ENCODE measurements at regions not wholly inside any gene's neighbourhood (a gene's known extent, or its start where the extent isn't known, plus 50 kb on each side); places are given as distances from the start of the nearest gene placed in this dataset.

- DNase-seq, result no peak
Measured at GRCh38 chr4:124277691-124278090, 434.8 kb downstream of the ANKRD50 start.

- DNase-seq, result no peak
Measured at GRCh38 chr4:124278477-124278876, 434.1 kb downstream of the ANKRD50 start.

DNA sequence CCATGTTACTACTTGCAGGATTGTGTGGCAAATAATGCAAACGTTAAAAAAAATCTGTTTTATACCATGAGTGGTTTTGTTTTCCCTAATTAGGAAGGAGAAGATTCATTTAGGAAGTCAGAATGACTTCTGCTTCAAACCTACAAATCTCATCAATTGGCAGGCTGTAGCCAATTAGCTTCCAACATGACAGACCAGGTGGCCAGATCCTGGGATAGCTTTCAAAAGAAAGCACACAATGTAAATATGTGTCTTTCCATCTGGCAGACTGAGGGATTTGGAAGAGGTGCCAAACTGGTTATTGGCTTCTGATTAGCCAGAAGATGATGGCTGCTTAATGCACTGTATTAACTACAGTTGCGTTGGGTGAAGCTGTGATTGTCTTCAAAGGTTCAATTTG, 432.8 kb downstream of the ANKRD50 start:
- no peak for DNase-seq

- DNase-seq, result no peak
Measured at GRCh38 chr4:124282301-124282898, 430.1 kb downstream of the ANKRD50 start.

- no peak for DNase-seq
Measured at GRCh38 chr4:124288706-124289486, 423.6 kb downstream of the ANKRD50 start.

DNA sequence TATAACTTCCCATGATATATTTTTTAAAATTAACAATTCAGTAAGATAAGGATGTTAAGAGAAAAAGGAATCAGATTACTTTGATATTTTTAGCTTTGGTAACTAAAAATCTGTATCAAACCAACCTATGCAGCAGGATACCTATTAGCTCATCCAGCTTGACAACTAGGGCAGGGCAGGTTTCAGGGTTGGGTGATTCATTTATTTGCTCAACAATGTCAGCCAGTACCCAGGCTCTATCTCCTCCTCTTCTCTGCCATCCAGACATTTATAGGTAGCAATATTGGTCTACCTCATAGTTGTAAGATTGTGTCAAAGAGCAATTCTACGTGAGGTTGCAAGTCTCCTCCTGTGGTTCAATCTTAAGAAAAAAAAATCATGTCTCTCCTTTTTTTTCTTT, 421.9 kb downstream of the ANKRD50 start:
- no peak for DNase-seq

DNA sequence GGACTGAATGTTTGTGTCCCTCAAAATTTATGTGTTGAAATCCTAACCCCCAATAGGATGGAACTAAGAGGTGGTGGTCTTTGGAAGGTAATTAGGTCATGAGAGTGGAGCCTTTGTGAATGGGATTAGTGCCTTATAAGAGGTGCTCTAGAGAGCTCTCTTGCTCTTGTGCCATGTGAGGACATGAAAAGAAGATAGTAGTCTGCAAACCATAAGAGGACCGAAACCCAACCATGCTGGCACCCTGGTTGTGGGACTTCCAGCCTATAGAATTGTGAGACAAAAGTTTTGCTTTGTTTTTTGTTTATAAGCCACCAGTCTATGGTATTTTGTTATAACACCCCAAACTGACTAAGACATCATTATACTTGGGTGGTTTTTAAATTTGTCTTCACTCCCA, 417.1 kb downstream of the ANKRD50 start:
- no peak for DNase-seq

DNA sequence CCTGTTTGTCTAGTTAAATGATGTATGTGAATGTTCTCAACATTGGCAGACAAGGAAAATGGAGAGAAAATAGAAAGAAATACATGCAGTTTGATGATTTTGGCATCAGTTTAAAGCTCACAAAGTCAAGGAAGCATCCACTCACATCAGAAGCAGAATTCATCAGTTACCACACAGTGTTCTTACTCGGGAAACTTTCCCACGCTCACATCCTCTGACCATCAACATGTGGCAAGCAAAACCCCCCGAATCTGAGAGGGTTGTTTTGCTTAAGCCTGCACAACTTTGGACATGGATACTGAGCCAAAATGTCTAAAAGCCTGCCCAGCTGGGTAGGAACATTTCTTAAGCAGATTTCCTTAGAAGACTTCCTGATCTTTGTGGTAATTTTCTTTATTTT, 407.6 kb downstream of the ANKRD50 start:
- no peak for DNase-seq

DNA sequence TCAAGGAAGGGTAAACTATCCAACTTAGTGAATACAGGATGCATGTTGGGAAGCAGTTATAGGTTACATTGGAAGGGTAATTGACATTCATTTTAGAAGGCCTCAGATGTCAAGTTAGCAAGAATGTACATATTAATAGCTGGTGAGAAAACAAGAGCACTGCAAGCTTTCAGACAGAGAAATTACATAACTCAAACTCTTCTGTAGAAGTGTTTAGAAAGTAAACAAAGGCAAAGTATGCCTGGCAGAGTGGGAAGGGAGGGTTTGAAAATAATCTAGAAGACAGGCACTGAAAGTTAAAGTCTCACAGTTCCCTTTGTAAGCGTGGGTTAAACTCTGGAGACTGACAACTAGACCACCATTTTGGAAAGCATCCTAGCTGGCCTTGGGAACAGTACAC, 406.2 kb downstream of the ANKRD50 start:
- DNase-seq, result no peak

GRCh38 chr4:124307143-124307542, 405.4 kb downstream of the ANKRD50 start:
- no peak for DNase-seq

- no peak for DNase-seq
Measured at GRCh38 chr4:124318292-124318691, 394.2 kb downstream of the ANKRD50 start.

DNA sequence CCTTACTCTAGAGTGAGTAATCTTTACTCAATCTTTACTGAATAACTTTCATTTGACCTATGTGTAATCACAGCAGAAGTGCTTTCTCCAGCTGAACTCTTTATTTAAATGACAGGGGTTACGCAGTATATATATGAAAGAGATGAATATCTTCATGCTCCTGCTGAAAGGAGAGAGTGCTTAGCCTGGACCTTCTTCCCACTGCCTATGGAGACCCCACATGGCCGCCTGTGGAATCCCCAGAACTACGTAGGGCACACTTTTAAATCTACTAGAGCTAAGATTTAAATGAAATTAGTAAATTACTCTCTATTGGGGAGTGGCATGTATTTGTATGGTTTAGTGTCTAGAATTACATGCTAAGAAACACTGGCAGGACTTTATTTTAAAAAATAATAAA, 391.2 kb downstream of the ANKRD50 start:
- no peak for DNase-seq

GRCh38 chr4:124322234-124323065, 390.1 kb downstream of the ANKRD50 start:
- DNase-seq, result peak; percentile 31 to 57 (median 51)

DNA sequence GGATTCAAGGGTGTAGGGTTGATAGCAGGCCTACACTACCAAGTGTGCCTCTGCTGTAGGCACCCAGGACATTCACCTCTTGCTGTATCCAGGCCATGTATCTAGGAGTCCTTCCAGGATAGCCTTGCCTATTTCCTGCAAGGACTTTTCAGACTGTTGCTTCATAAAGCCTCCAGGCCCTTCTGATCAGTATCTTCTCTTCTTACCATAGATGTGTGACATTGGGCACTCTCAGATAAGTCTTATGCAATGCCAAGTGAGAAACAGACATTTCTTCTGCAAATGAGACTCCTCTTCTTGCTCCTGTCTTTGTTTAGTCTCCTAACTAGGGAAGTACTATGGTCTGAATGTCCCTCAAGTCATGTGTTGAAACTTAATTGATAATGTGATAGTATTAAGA, 386.8 kb downstream of the ANKRD50 start:
- no peak for DNase-seq

GRCh38 chr4:124329134-124329533, 383.4 kb downstream of the ANKRD50 start:
- no peak for DNase-seq

DNA sequence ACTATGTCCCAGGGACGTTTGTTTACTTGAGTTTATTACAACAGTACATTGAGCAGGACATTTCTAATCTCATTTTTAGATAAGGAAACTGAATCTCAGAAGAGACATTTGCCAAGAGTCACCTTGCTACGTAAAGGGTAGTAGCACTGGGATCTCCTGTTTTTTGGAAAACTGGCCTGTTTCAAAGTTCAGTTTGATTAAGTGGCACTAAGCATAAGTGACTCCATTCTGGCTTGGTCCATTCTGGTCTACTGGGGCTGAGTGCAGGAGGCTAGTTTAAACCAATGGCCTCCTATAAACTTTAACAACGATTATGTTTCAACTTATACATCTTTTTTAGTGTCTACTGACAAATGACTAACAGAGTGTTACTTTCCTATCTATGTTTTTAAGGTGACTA, 382.5 kb downstream of the ANKRD50 start:
- no peak for DNase-seq

- DNase-seq, result no peak
Measured at GRCh38 chr4:124331781-124332180, 380.8 kb downstream of the ANKRD50 start.

DNA sequence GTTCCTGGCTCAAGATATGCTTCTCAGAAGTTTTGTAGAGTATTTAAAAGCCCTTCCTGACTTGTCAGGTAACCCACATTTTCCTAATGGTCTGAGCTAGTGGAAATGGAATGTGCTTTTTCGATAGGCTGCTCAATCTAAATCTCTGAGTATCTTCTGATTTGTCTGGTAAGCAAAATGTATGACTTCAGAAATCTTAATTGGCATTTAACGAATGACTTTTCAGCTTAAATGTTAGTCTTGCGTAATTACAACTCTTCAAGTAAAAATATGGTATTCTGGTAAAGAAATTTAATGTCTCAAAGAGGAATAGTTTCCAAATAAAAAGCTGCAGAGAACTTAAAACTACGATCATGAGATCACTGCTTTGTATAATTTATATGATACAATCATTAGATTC, 379.1 kb downstream of the ANKRD50 start:
- DNase-seq, result peak in 1 of 3 donors; percentile 13

DNA sequence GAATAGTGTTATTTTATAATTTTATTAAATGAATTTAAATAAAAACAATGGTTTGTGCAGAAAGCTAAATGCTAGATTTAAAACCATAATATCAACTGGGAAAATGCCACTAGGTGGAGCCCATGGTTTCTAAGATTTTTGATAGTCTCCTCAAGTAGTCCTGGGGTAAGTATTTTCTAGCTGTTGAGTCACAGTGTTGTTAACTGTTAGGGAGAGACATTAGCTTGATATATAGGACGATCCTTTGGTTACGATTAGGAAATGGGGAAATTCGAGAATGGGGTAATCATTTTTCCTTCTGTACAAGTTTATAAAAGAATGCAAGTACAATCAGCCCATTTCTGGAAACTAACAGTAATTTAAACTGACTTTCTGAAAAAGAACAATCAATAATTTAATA, 378.4 kb downstream of the ANKRD50 start:
- peak; percentile 68 to 73 (median 72) for DNase-seq

- DNase-seq, result peak in 1 of 3 donors; percentile 4
Measured at GRCh38 chr4:124337874-124338273, 374.7 kb downstream of the ANKRD50 start.

DNA sequence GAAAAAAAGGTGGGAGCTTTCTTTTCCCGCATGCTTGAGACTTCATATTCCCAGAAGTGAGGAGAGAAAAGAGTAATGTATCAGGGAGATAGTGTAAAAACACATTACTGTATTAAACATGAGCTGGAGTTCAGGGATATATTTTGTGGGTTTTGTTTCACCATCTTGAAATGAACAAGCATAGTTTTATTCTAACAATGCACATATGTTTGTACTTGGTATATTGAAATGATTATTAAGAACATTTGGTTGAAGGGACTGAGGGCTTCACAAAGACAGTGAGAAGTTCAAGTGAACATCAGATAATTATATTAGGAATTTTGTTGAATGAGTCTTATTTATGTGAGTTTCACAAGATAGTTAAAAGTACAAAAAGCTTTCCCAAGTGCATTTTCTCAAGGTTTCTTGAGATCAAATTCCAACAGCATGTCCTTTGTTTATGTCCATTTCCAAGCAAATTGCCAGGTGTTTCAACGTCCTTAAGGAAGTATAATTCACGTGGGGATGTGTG, 368.8 kb downstream of the ANKRD50 start:
- peak in 1 of 3 donors; percentile 5 for DNase-seq

DNA sequence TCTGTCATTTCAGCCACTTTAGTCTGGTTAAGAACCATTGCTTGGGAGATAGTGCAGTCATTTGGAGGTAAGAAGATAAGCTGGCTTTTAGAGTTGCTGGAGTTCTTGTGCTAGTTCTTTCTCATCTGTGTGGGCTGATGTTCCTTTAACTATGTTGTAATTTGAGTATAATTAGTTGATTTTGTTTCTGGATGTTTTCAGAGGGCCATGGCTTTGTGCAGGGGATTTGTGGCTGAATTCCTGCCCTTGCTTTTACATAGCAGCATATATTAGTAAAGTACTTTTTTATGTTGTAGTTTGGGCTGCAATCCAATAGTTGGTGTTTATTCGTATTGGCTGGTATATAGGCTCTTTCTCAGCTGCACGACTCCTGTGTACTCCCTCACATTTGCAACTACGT, 339.6 kb downstream of the ANKRD50 start:
- DNase-seq, result no peak

DNA sequence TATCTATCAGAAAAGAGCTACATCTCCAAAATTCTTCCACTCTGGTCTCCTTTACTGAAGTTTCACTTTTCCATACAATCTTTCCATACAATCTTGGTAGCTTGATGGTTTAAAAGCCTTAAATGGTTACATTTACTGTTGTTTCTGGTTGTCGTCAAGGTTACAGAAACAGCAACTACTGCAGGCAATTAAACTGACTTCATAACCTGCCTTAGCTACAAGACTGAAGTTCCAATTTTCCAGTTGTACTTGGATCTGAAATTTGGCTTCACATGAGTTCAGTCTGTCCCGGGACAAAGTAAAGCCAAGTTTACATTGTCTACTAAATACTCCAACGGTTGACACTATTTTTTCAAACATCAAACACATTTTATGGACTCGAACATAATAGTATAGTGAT, 326.4 kb downstream of the ANKRD50 start:
- DNase-seq, result no peak

GRCh38 chr4:124386648-124387047, 325.9 kb downstream of the ANKRD50 start:
- no peak for DNase-seq
